ENCODE measurements at regions not wholly inside any gene's neighbourhood (a gene's known extent, or its start where the extent isn't known, plus 50 kb on each side); places are given as distances from the start of the nearest gene placed in this dataset.

DNA sequence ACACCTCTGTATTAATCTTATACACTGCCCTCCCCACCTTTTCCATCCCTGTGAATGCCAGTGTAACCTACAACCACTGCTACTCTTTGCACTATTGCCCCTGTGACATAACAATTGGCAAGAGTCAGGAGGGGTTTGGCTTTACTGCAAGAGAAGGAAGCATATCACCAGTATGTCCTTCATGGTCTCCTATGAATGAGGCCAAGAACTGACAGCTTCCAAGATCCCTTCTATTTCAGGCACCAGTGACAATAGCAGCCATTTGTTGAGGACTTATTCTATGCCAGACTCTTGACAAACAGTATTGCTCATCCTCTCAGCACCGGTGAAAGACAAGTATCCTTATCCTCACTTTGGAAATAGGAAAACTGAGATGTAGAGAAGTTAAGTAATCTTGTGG, 363.9 kb downstream of the MID1IP1 start:
- no peaks in the 10 kb centered on the region for H3K9me3 ChIP-seq
- peaks cover 0 to 18% (median 3%) of the 10 kb centered on the region in 6 donors for H3K4me1 ChIP-seq
- WGBS, 5 donors: 20 to 66% (median 48%) methylated on average over 1 of the region's 1 CpG
- H3K4me3 ChIP-seq: no peak overlapping the region
- intact Hi-C loops (cut with DNase I; ENCODE audit: low total_unique reads): no loop called here
- H3K36me3 ChIP-seq: no peaks in the 10 kb centered on the region
- no peak for TF ChIP-seq POLR2AphosphoS5 (IDR thresholded peaks at IDR 0.05)
- TF ChIP-seq, protein P1, sequence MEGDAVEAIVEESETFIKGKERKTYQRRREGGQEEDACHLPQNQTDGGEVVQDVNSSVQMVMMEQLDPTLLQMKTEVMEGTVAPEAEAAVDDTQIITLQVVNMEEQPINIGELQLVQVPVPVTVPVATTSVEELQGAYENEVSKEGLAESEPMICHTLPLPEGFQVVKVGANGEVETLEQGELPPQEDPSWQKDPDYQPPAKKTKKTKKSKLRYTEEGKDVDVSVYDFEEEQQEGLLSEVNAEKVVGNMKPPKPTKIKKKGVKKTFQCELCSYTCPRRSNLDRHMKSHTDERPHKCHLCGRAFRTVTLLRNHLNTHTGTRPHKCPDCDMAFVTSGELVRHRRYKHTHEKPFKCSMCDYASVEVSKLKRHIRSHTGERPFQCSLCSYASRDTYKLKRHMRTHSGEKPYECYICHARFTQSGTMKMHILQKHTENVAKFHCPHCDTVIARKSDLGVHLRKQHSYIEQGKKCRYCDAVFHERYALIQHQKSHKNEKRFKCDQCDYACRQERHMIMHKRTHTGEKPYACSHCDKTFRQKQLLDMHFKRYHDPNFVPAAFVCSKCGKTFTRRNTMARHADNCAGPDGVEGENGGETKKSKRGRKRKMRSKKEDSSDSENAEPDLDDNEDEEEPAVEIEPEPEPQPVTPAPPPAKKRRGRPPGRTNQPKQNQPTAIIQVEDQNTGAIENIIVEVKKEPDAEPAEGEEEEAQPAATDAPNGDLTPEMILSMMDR (IDR thresholded peaks at IDR 0.05 in 8 of 11, conservative IDR thresholded peaks at IDR 0.05 in 3 of 11): no peak
- no peak for TF ChIP-seq POLR2A (IDR thresholded peaks at IDR 0.05)
- peaks cover 0 to 51% (median 0%) of the 10 kb centered on the region in 7 donors for H3K27me3 ChIP-seq (replicated peaks in 1 of 7)
- no peak overlapping the region for H3K27ac ChIP-seq
- DNase-seq: no peak

GRCh38 chrX:39165773-39166172, 364.5 kb downstream of the MID1IP1 start:
- peaks cover 0 to 45% (median 0%) of the 10 kb centered on the region in 7 donors for H3K27me3 ChIP-seq (replicated peaks in 1 of 7)
- no peak overlapping the region for H3K27ac ChIP-seq
- no peaks in the 10 kb centered on the region for H3K9me3 ChIP-seq
- TF ChIP-seq, protein P1 (IDR thresholded peaks at IDR 0.05 in 8 of 11, conservative IDR thresholded peaks at IDR 0.05 in 3 of 11): no peak
- no peak for TF ChIP-seq POLR2AphosphoS5 (IDR thresholded peaks at IDR 0.05)
- TF ChIP-seq POLR2A (IDR thresholded peaks at IDR 0.05): no peak
- H3K36me3 ChIP-seq: no peaks in the 10 kb centered on the region
- DNase-seq: no peak
- 85 to 96% (median 90%) methylated on average over 4 of the region's 4 CpGs for WGBS, 5 donors
- intact Hi-C loops (cut with DNase I; ENCODE audit: low total_unique reads): no loop called here
- peaks cover 0 to 18% (median 3%) of the 10 kb centered on the region in 6 donors for H3K4me1 ChIP-seq
- H3K4me3 ChIP-seq: no peak overlapping the region

- TF ChIP-seq POLR2AphosphoS5 (IDR thresholded peaks at IDR 0.05): no peak
- TF ChIP-seq, protein P1 (IDR thresholded peaks at IDR 0.05 in 8 of 11, conservative IDR thresholded peaks at IDR 0.05 in 3 of 11): no peak
- TF ChIP-seq POLR2A (IDR thresholded peaks at IDR 0.05): no peak
- H3K4me3 ChIP-seq: no peak overlapping the region
- no peaks in the 10 kb centered on the region for H3K36me3 ChIP-seq
- 33 to 70% (median 45%) methylated on average over 2 to 5 of the region's 5 CpGs for WGBS, 5 donors
- H3K27ac ChIP-seq: no peak overlapping the region
- intact Hi-C loops (cut with DNase I; ENCODE audit: low total_unique reads): no loop called here
- H3K9me3 ChIP-seq: no peaks in the 10 kb centered on the region
- peaks cover 0 to 25% (median 0%) of the 10 kb centered on the region in 7 donors for H3K27me3 ChIP-seq (replicated peaks in 1 of 7)
- H3K4me1 ChIP-seq: peaks cover 0 to 6% (median 0%) of the 10 kb centered on the region in 6 donors
- no peak for DNase-seq
Observed at GRCh38 chrX:39167791-39168190, 366.5 kb downstream of the MID1IP1 start.

- Histone ChIP-seq H3K27me3 (replicated peaks in 1 of 7) (peaks cover 0 to 18% (median 0%) of the 10 kb centered on the region in 7 donors), H3K9me3 (no peaks in the 10 kb centered on the region), H3K27ac (no peak overlapping the region), H3K36me3 (no peaks in the 10 kb centered on the region), H3K4me1 (peaks cover 0 to 5% (median 0%) of the 10 kb centered on the region in 6 donors), H3K4me3 (no peak overlapping the region)
- DNase-seq: no peak
- TF ChIP-seq POLR2AphosphoS5 (IDR thresholded peaks at IDR 0.05): no peak
- no peak for TF ChIP-seq POLR2A (IDR thresholded peaks at IDR 0.05)
- TF ChIP-seq, protein P1 (IDR thresholded peaks at IDR 0.05 in 8 of 11, conservative IDR thresholded peaks at IDR 0.05 in 3 of 11): no peak
- 77 to 94% (median 89%) methylated on average over 11 of the region's 11 CpGs for WGBS, 5 donors
- intact Hi-C loops (cut with DNase I; ENCODE audit: low total_unique reads): no loop called here
Observed at GRCh38 chrX:39168609-39169008, 367.4 kb downstream of the MID1IP1 start.

All from spleen (tissue), 11 donors.